ENCODE measurements at regions not wholly inside any gene's neighbourhood (a gene's known extent, or its start where the extent isn't known, plus 50 kb on each side); places are given as distances from the start of the nearest gene placed in this dataset. TPM values are rescaled to one million over a fixed set of nuclear protein-coding genes. Genes with fewer than 3 reads are reported as not detected.

DNA sequence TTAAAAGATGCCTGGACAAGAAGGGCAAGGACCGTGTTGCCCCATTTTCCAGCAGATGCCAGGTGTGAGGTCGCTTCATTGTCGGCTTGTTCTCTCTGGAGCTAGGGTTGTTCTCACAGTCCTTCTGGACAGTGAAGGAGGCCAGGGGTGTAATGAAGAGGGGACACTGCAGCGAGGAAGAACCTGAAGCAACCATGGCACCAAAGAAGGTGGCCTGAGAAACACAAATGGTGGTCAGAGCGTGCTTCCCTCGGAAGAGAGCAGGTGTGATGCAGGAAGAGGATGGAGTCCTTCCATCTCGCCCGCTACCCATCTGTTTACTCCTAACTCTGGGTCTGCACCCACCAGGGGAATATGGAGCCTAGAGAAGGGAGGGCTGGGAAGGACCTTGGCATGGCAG is 50.3 kb upstream of the TWIST2 start:
- Histone ChIP-seq H3F3A (ENCODE audit: insufficient read depth) (no peaks in the 10 kb centered on the region), H3K4me2 (ENCODE audit: unreplicated experiment) (no peak overlapping the region), H2AFZ (no peak overlapping the region), H3K4me1 (ENCODE audit: insufficient read depth) (no peaks in the 10 kb centered on the region), H3K79me2 (ENCODE audit: insufficient read depth) (peaks cover 7% of the 10 kb centered on the region), H3K4me3 (no peak overlapping the region), H4K20me1 (ENCODE audit: insufficient read depth) (no peaks in the 10 kb centered on the region), H3K9me3 (ENCODE audit: low read depth) (no peaks in the 10 kb centered on the region), H3K36me3 (ENCODE audit: low read depth) (no peaks in the 10 kb centered on the region), H3K27me3 (replicated peaks; ENCODE audit: insufficient read depth) (no peaks in the 10 kb centered on the region), H3K9me2 (ENCODE audit: insufficient read depth) (no peaks in the 10 kb centered on the region), H3K27ac (no peak overlapping the region), H3K9ac (no peak overlapping the region)
- in situ Hi-C loops (cut with MboI) = no loop called here
- DNase-seq = no peak
- TF ChIP-seq EZH2phosphoT487 (IDR thresholded peaks at IDR 0.05; ENCODE audit: insufficient read depth, low read depth) = no peak
- TF ChIP-seq EZH2 (IDR thresholded peaks at IDR 0.05; ENCODE audit: insufficient read depth, poor library complexity, severe bottlenecking) = no peak
- WGBS, 2 experiments (ENCODE audit: low coverage in 1 of 2, low lambda C conversion rate in 2 of 2, missing lambda C conversion rate in 2 of 2) = 94 to 96% methylated on average over 8 of the region's 8 CpGs

Small RNA genes in the stretch of these regions (small RNA-seq; reads per million reads assigned to genes)
- gene AC113618.1 (ENCODE audit: low read depth, low replicate concordance) = not detected

Data from GM23248 (cell line).